K562 (cell line): ENCODE measurements at regions not wholly inside any gene's neighbourhood (a gene's known extent, or its start where the extent isn't known, plus 50 kb on each side); places are given as distances from the start of the nearest gene placed in this dataset.
A peak's percentile ranks its signal among the peaks of the same experiment; 100 is the strongest.

Source experiments
- ATAC-seq: fragments of 200-7000 bp; cut with Tn5 transposase; 3 replicates; pipeline ENCODE4 v1.9.1; 2020; ENCODE audit warnings: moderate library complexity
- BruUV-seq: library from RNA; stranded (reverse); fragments of 400-500 nt; replicated peaks from 2 replicates; lab custom pipeline; 2021; lab: Mats Ljungman, UMichigan
- CTCF ChIA-PET: fragments of 300-600 bp; formaldehyde crosslinking; extraction: SDS; loops from one replicate; lab custom pipeline; 2021; ENCODE audit warnings: low intra/inter-chr PET ratio; lab: Yijun Ruan, JAX
- POLR2A ChIA-PET: fragments of 300-600, 350-650 bp; sonication (Branson Sonifier 250); formaldehyde crosslinking; extraction: SDS; loops from one replicate; lab custom pipeline; 2021; ENCODE audit warnings: antibody characterized with exemption, inconsistent platforms; lab: Yijun Ruan, JAX
- DNase-seq, 4 experiments: peaks; one replicate each; pipeline versions ENCODE4 v3.0.0 to v3.0.0-alpha.2; 2011 to 2018; ENCODE audit warnings: low spot score in 3 of 4, mixed read lengths in 3 of 4; ENCODE audit errors: extremely low read depth in 1 of 4
- FAIRE-seq: peaks from 2 replicates; lab custom pipeline; 2011; peaks lifted over from hg19 to GRCh38; lab: Jason Lieb, UNC
- H2AFZ ChIP-seq: 2 replicates; pipeline ENCODE4 v1.6.0; 2011; ENCODE audit warnings: low read depth, low read length, control low read depth, inconsistent platforms
- H3K27ac ChIP-seq: fragments of 200-600 bp; 3 replicates; pipeline ENCODE4 v1.8.0; 2011; ENCODE audit warnings: low read depth, mild to moderate bottlenecking, control low read depth, inconsistent platforms, low read length, moderate library complexity, mixed read lengths; ENCODE audit errors: extremely low read depth
- H3K27me3 ChIP-seq, 2 experiments: fragments of 300-600 bp in 1 of 2; 2 replicates in 1 of 2; 3 replicates in 1 of 2; pipeline versions ENCODE4 v1.6.0 to v1.8.0; 2011; ENCODE audit warnings: inconsistent platforms in 2 of 2, low read length in 2 of 2, mild to moderate bottlenecking in 1 of 2, mixed read lengths in 1 of 2, moderate library complexity in 1 of 2; ENCODE audit not compliant: control insufficient read depth in 2 of 2, insufficient read depth in 2 of 2
- H3K36me3 ChIP-seq: fragments of 300-600 bp; 3 replicates; pipeline ENCODE4 v1.8.0; 2011; ENCODE audit warnings: mild to moderate bottlenecking, low read length, inconsistent platforms; ENCODE audit not compliant: control insufficient read depth, insufficient read depth
- H3K4me1 ChIP-seq, 2 experiments: fragments of 200-600 bp in 1 of 2; replicated peaks in 1 of 2; 2 replicates in 1 of 2; 3 replicates in 1 of 2; pipeline versions ENCODE4 v1.5.1 to v1.8.0; 2011; ENCODE audit warnings: inconsistent platforms in 2 of 2, low read length in 2 of 2, mild to moderate bottlenecking in 1 of 2, mixed read lengths in 1 of 2, moderate library complexity in 1 of 2; ENCODE audit not compliant: control insufficient read depth in 2 of 2, insufficient read depth in 2 of 2
- H3K4me2 ChIP-seq: 2 replicates; pipeline ENCODE4 v1.6.1; 2011; ENCODE audit warnings: low read length, control low read depth, inconsistent platforms, mixed read lengths; ENCODE audit not compliant: insufficient read depth
- H3K4me3 ChIP-seq: fragments of 200-600 bp; sonication (generic), shearing (Covaris generic); 2 replicates; pipeline ENCODE4 v1.5.1; 2016; ENCODE audit warnings: control low read depth, inconsistent platforms
- H3K79me2 ChIP-seq: fragments of 200-600 bp; 3 replicates; pipeline ENCODE4 v1.8.0; 2011; ENCODE audit warnings: low read length, inconsistent platforms; ENCODE audit not compliant: control insufficient read depth, insufficient read depth
- H3K9ac ChIP-seq, 2 experiments: 2 replicates each; pipeline versions ENCODE4 v1.6.0 to v1.6.1; 2011; ENCODE audit warnings: low read depth in 2 of 2, low read length in 2 of 2, control low read depth in 1 of 2, inconsistent platforms in 1 of 2, mild to moderate bottlenecking in 1 of 2, mixed read lengths in 1 of 2; ENCODE audit not compliant: insufficient read depth in 1 of 2
- H3K9me1 ChIP-seq: one replicate; pipeline ENCODE4 v1.6.0; 2011; ENCODE audit warnings: inconsistent platforms, mild to moderate bottlenecking, low read length, moderate library complexity; ENCODE audit not compliant: control insufficient read depth, insufficient read depth
- H3K9me3 ChIP-seq: replicated peaks from 2 replicates; pipeline ENCODE4 v1.5.1; 2011; ENCODE audit warnings: low read depth, low read length, inconsistent platforms; ENCODE audit not compliant: control insufficient read depth, insufficient read depth
- H4K20me1 ChIP-seq: replicated peaks from 2 replicates; pipeline ENCODE4 v1.6.1; 2011; ENCODE audit warnings: low read length, inconsistent platforms, mixed read lengths; ENCODE audit not compliant: control insufficient read depth, insufficient read depth
- CHD4 ChIP-seq: fragments of 200-600 bp; sonication (generic); IDR thresholded peaks from 3 replicates; pipeline ENCODE4 v1.6.1; 2012; ENCODE audit warnings: low read depth, mild to moderate bottlenecking, mixed read lengths, low read length, inconsistent platforms; ENCODE audit not compliant: insufficient read depth, insufficient replicate concordance, poor library complexity, severe bottlenecking
- EP400 ChIP-seq: fragments of 450-650 bp; IDR thresholded peaks from 2 replicates; pipeline ENCODE4 v1.6.1; 2017; ENCODE audit warnings: antibody characterized with exemption, mild to moderate bottlenecking, moderate library complexity
- ILF3 ChIP-seq: fragments of 450-650 bp; IDR thresholded peaks from 2 replicates; pipeline ENCODE4 v1.6.1; 2018; ENCODE audit warnings: antibody characterized with exemption, mild to moderate bottlenecking, moderate library complexity, borderline replicate concordance
- KDM1A ChIP-seq, 2 experiments: fragments of 450-650 bp; IDR thresholded peaks; 2 replicates each; pipeline ENCODE4 v1.6.1; 2016; ENCODE audit warnings: mild to moderate bottlenecking in 2 of 2
- MITF ChIP-seq: IDR thresholded peaks from 2 replicates; pipeline ENCODE4 v1.6.1; 2014; ENCODE audit warnings: antibody characterized with exemption
- NFIC ChIP-seq: fragments of 450-650 bp; IDR thresholded peaks from 2 replicates; pipeline ENCODE4 v1.6.1; 2017; ENCODE audit warnings: mild to moderate bottlenecking, inconsistent platforms
- NFIX ChIP-seq: fragments of 250-450 bp; sonication (Bioruptor Pico); IDR thresholded peaks from 2 replicates; pipeline ENCODE4 v1.4.0; 2020; ENCODE audit warnings: low read depth, mild to moderate bottlenecking, moderate library complexity
- RB1 ChIP-seq: fragments of 450-650 bp; IDR thresholded peaks from 2 replicates; pipeline ENCODE4 v1.6.1; 2017; ENCODE audit warnings: low read depth, mild to moderate bottlenecking
- RCOR1 ChIP-seq, 2 experiments: IDR thresholded peaks; 2 replicates each; pipeline ENCODE4 v1.6.1; 2012; ENCODE audit warnings: low read depth in 2 of 2, low read length in 2 of 2, borderline replicate concordance in 1 of 2, improper control_type of control experiment in 1 of 2
- ZBED1 ChIP-seq: IDR thresholded peaks from 2 replicates; pipeline ENCODE4 v1.6.1; 2014
- ZNF316 ChIP-seq: fragments of 450-650 bp; IDR thresholded peaks from 2 replicates; pipeline ENCODE4 v1.6.1; 2016
- WGBS: fragments of 100-300 bp; shearing (Covaris generic); methylation state at CpG from one replicate; pipeline ENCODE4 v1.1.6; 2016; ENCODE audit warnings: low coverage, mixed read lengths; ENCODE audit not compliant: insufficient coverage; ENCODE audit errors: missing lambda C conversion rate; 5-methylcytosine and 5-hydroxymethylcytosine counted together
- in situ Hi-C: fragments of 300-500 bp; cut with MboI; formaldehyde crosslinking; loops from 4 replicates; pipeline ENCODE4 v1.15.0; 2018; ENCODE audit warnings: inconsistent platforms, mixed read lengths
- intact Hi-C: fragments of 100-400 bp; cut with micrococcal nuclease; formaldehyde crosslinking; loops from 2 replicates; pipeline ENCODE4 v1.14.2; 2022

- no peak for TF ChIP-seq ZNF316
- TF ChIP-seq, all 486 proteins: peak for 0
Measured at GRCh38 chr2:34831096-34831495, 1232.0 kb upstream of the FAM98A start (continued).

GRCh38 chr2:34828481-34828880 is 1229.4 kb upstream of the FAM98A start:
- no peaks in the 10 kb centered on the region for H3K9me3 ChIP-seq
- peak; percentile 92 for TF ChIP-seq NFIX (CRISPR knock-in tag)
- peak; percentile 94 for TF ChIP-seq NFIC
- no peak for TF ChIP-seq CHD4
- H3K79me2 ChIP-seq, result no peaks in the 10 kb centered on the region
- no peak overlapping the region for H3K4me2 ChIP-seq
- in situ Hi-C loops, result no loop called here
- H3K9me1 ChIP-seq, result no peaks in the 10 kb centered on the region
- intact Hi-C loops, result no loop called here
- no peak overlapping the region for H3K27ac ChIP-seq
- POLR2A ChIA-PET, result no interaction called here
- CTCF ChIA-PET, result no interaction called here
- H3K9ac ChIP-seq, result no peak overlapping the region
- H3K36me3 ChIP-seq, result no peaks in the 10 kb centered on the region
- no peaks in the 10 kb centered on the region for H4K20me1 ChIP-seq
- DNase-seq (no peak), ATAC-seq (no peak), FAIRE-seq (no peak)
- no peaks in the 10 kb centered on the region for H3K4me1 ChIP-seq
- BruUV-seq, result no TSS peak
- H2AFZ ChIP-seq, result no peak overlapping the region
- no peak overlapping the region for H3K4me3 ChIP-seq
- H3K27me3 ChIP-seq, result no peaks in the 10 kb centered on the region

- Histone ChIP-seq H3K4me3 (no peak overlapping the region), H3K9me1 (no peaks in the 10 kb centered on the region), H3K4me1 (no peaks in the 10 kb centered on the region), H3K27me3 (no peaks in the 10 kb centered on the region), H2AFZ (no peak overlapping the region), H4K20me1 (no peaks in the 10 kb centered on the region), H3K79me2 (no peaks in the 10 kb centered on the region), H3K36me3 (no peaks in the 10 kb centered on the region), H3K9ac (no peak overlapping the region), H3K27ac (no peak overlapping the region), H3K4me2 (no peak overlapping the region), H3K9me3 (no peaks in the 10 kb centered on the region)
- WGBS, result 0% methylated on average over 1 of the region's 1 CpG
- in situ Hi-C loops, result no loop called here
- CTCF ChIA-PET, result no interaction called here
- FAIRE-seq, result no peak
- no peak for TF ChIP-seq RB1
- TF ChIP-seq ZBED1, result no peak
- no peak for TF ChIP-seq KDM1A (IDR thresholded peaks at IDR 0.05)
- no peak for TF ChIP-seq ILF3
- no peak for TF ChIP-seq RCOR1 (IDR thresholded peaks at IDR 0.05; ENCODE audit: borderline replicate concordance in 1 of 2, low read depth in 2 of 2, low read length in 2 of 2)
- TF ChIP-seq MITF, result no peak
- TF ChIP-seq EP400, result no peak
- POLR2A ChIA-PET, result no interaction called here
- intact Hi-C loops, result no loop called here
- no TSS peak for BruUV-seq
- DNase-seq, result no peak
- ATAC-seq, result no peak
Measured at GRCh38 chr2:34827398-34827797, 1228.3 kb upstream of the FAM98A start.
